H1 (cell line): ENCODE measurements at regions not wholly inside any gene's neighbourhood (a gene's known extent, or its start where the extent isn't known, plus 50 kb on each side); places are given as distances from the start of the nearest gene placed in this dataset.

ENCODE experiments used
- CTCF ChIA-PET: fragments of 300-600 bp; sonication (Branson Sonifier 250); formaldehyde crosslinking; loops from one replicate; lab custom pipeline; 2021; ENCODE audit not compliant: partially characterized antibody; lab: Charles Lee
- POLR2A ChIA-PET: fragments of 300-600 bp; sonication (Branson Sonifier 250); formaldehyde crosslinking; loops from one replicate; lab custom pipeline; 2021; ENCODE audit warnings: inconsistent platforms; ENCODE audit not compliant: partially characterized antibody; lab: Charles Lee
- DNase-seq, 2 experiments: peaks; one replicate each; pipeline versions ENCODE4 v3.0.0 to v3.0.0-alpha.2; 2010 to 2022; ENCODE audit warnings: low spot score in 2 of 2, low read depth in 1 of 2, mixed read lengths in 1 of 2
- FAIRE-seq: peaks from 2 replicates; lab custom pipeline; 2011; peaks lifted over from hg19 to GRCh38; lab: Jason Lieb, UNC
- H2AFZ ChIP-seq: 2 replicates; pipeline ENCODE4 v1.8.1; 2012; ENCODE audit warnings: low read length, inconsistent platforms
- H2AK5ac ChIP-seq: 2 replicates; pipeline ENCODE4 v1.6.1; 2013; ENCODE audit warnings: low read depth, low read length
- H2BK120ac ChIP-seq: replicated peaks from 2 replicates; pipeline ENCODE3; 2013; ENCODE audit warnings: low read depth, low read length, inconsistent platforms
- H2BK12ac ChIP-seq: 2 replicates; pipeline ENCODE4 v1.6.1; 2013; ENCODE audit warnings: low read depth, low read length
- H2BK15ac ChIP-seq: 2 replicates; pipeline ENCODE4 v1.6.1; 2013; ENCODE audit warnings: low read length
- H2BK20ac ChIP-seq: 2 replicates; pipeline ENCODE4 v1.6.1; 2013; ENCODE audit warnings: low read length
- H2BK5ac ChIP-seq: 2 replicates; pipeline ENCODE4 v1.6.1; 2013; ENCODE audit warnings: low read depth, low read length
- H3K14ac ChIP-seq: 2 replicates; pipeline ENCODE4 v1.6.1; 2013; ENCODE audit warnings: inconsistent platforms; ENCODE audit not compliant: insufficient read length
- H3K18ac ChIP-seq: 2 replicates; pipeline ENCODE4 v1.6.1; 2013; ENCODE audit warnings: low read length; ENCODE audit errors: extremely low read depth
- H3K23ac ChIP-seq: 2 replicates; pipeline ENCODE4 v1.6.1; 2013; ENCODE audit warnings: inconsistent platforms; ENCODE audit not compliant: insufficient read length
- H3K23me2 ChIP-seq: 2 replicates; pipeline ENCODE4 v1.6.1; 2013; ENCODE audit warnings: low read depth, low read length
- H3K27ac ChIP-seq: 2 replicates; pipeline ENCODE4 v1.6.1; 2011; ENCODE audit warnings: low read depth, low read length, inconsistent platforms
- H3K27me3 ChIP-seq, 4 experiments: replicated peaks in 1 of 4; 1 replicate in 1 of 4; 2 replicates in 3 of 4; pipeline versions ENCODE4 v1.6.1 to v1.8.1; 2011 to 2013; ENCODE audit warnings: low read length in 3 of 4, mild to moderate bottlenecking in 3 of 4, inconsistent platforms in 2 of 4, mixed read lengths in 2 of 4, moderate library complexity in 1 of 4; ENCODE audit not compliant: control insufficient read depth in 3 of 4, insufficient read depth in 3 of 4; ENCODE audit errors: extremely low read depth in 1 of 4
- H3K36me3 ChIP-seq, 4 experiments: 2 replicates each; pipeline versions ENCODE4 v1.6.1 to v1.8.1; 2011 to 2013; ENCODE audit warnings: mild to moderate bottlenecking in 4 of 4, low read length in 3 of 4, moderate library complexity in 2 of 4, control low read depth in 1 of 4, inconsistent platforms in 1 of 4; ENCODE audit not compliant: insufficient read depth in 4 of 4, control insufficient read depth in 2 of 4
- H3K4ac ChIP-seq: replicated peaks from 2 replicates; pipeline ENCODE3; 2013; ENCODE audit warnings: low read length, low read depth, mixed read lengths, inconsistent platforms; ENCODE audit not compliant: insufficient read length
- H3K4me1 ChIP-seq, 4 experiments: replicated peaks in 1 of 4; 1 replicate in 1 of 4; 2 replicates in 3 of 4; pipeline versions ENCODE4 v1.6.1 to v1.8.1; 2011 to 2013; ENCODE audit warnings: low read length in 3 of 4, inconsistent platforms in 2 of 4, mixed read lengths in 1 of 4; ENCODE audit not compliant: insufficient read depth in 4 of 4, control insufficient read depth in 3 of 4
- H3K4me2 ChIP-seq, 2 experiments: 2 replicates each; pipeline versions ENCODE4 v1.6.1 to v1.8.1; 2011 to 2013; ENCODE audit warnings: low read depth in 2 of 2, low read length in 2 of 2, control low read depth in 1 of 2, inconsistent platforms in 1 of 2, mild to moderate bottlenecking in 1 of 2; ENCODE audit not compliant: insufficient read depth in 1 of 2
- H3K4me3 ChIP-seq, 4 experiments: fragments of 200-600, 300-600 bp in 1 of 4; sonication (generic), shearing (Covaris generic), sonication (Bioruptor Twin) in 1 of 4; 2 replicates each; pipeline versions ENCODE4 v1.5.1 to v1.8.1; 2011 to 2016; ENCODE audit warnings: low read length in 4 of 4, low read depth in 3 of 4, control low read depth in 2 of 4, inconsistent platforms in 2 of 4, mild to moderate bottlenecking in 2 of 4, mixed read lengths in 1 of 4, moderate library complexity in 1 of 4; ENCODE audit not compliant: insufficient read depth in 2 of 4; ENCODE audit errors: extremely low read depth in 1 of 4
- H3K56ac ChIP-seq: replicated peaks from 2 replicates; pipeline ENCODE3; 2013; ENCODE audit warnings: low read depth, mild to moderate bottlenecking, mixed read lengths, low read length, inconsistent platforms; ENCODE audit not compliant: insufficient read length
- H3K79me1 ChIP-seq: 2 replicates; pipeline ENCODE4 v1.6.1; 2013; ENCODE audit warnings: low read depth, low read length, control low read depth
- H3K79me2 ChIP-seq, 2 experiments: 2 replicates each; pipeline versions ENCODE4 v1.6.1 to v1.8.1; 2012 to 2013; ENCODE audit warnings: low read length in 2 of 2, mild to moderate bottlenecking in 2 of 2, inconsistent platforms in 1 of 2; ENCODE audit not compliant: insufficient read depth in 2 of 2, control insufficient read depth in 1 of 2
- H3K9ac ChIP-seq, 4 experiments: replicated peaks in 1 of 4; 1 replicate in 1 of 4; 2 replicates in 3 of 4; pipeline versions ENCODE4 v1.6.1 to v1.8.1; 2011 to 2013; ENCODE audit warnings: low read depth in 3 of 4, low read length in 3 of 4, control low read depth in 2 of 4, mild to moderate bottlenecking in 2 of 4, moderate library complexity in 2 of 4, inconsistent platforms in 1 of 4; ENCODE audit errors: extremely low read depth in 1 of 4
- H3K9me3 ChIP-seq, 2 experiments: 2 replicates each; pipeline versions ENCODE4 v1.6.1 to v1.8.1; 2012 to 2013; ENCODE audit warnings: mild to moderate bottlenecking in 2 of 2, moderate library complexity in 2 of 2, control low read depth in 1 of 2, inconsistent platforms in 1 of 2, low read depth in 1 of 2, low read length in 1 of 2, mixed read lengths in 1 of 2; ENCODE audit not compliant: insufficient read depth in 2 of 2
- H4K20me1 ChIP-seq, 2 experiments: replicated peaks in 1 of 2; 2 replicates each; pipeline versions ENCODE3 to v1.8.1; 2011 to 2013; ENCODE audit warnings: inconsistent platforms in 2 of 2, low read length in 2 of 2, mild to moderate bottlenecking in 1 of 2; ENCODE audit not compliant: insufficient read depth in 2 of 2, control insufficient read depth in 1 of 2
- H4K5ac ChIP-seq: 2 replicates; pipeline ENCODE4 v1.6.1; 2013; ENCODE audit warnings: low read length, low read depth, mixed read lengths, inconsistent platforms; ENCODE audit not compliant: insufficient read length
- H4K8ac ChIP-seq: 2 replicates; pipeline ENCODE4 v1.8.0; 2013; ENCODE audit warnings: mild to moderate bottlenecking, moderate library complexity, low read length, inconsistent platforms; ENCODE audit not compliant: insufficient read depth; ENCODE audit errors: extremely low read depth
- H4K91ac ChIP-seq: replicated peaks from 2 replicates; pipeline ENCODE3; 2013; ENCODE audit warnings: low read length, mixed read lengths, inconsistent platforms; ENCODE audit not compliant: insufficient read length
- CTCF ChIP-seq, 3 experiments: IDR thresholded peaks; 1 replicate in 2 of 3; 2 replicates in 1 of 3; pipeline versions ENCODE4 v1.5.1 to v1.6.1; 2011; ENCODE audit warnings: low read length in 3 of 3, mild to moderate bottlenecking in 3 of 3, inconsistent platforms in 2 of 3, low read depth in 1 of 3, moderate library complexity in 1 of 3; ENCODE audit not compliant: insufficient read depth in 1 of 3; ENCODE audit errors: control extremely low read depth in 1 of 3
- EGR1 ChIP-seq: IDR thresholded peaks from 2 replicates; pipeline ENCODE4 v1.6.1; 2011; ENCODE audit warnings: low read depth, low read length, borderline replicate concordance
- NANOG ChIP-seq: IDR thresholded peaks from 2 replicates; pipeline ENCODE4 v1.6.1; 2011; ENCODE audit warnings: low read length, low read depth, mild to moderate bottlenecking, inconsistent platforms; ENCODE audit not compliant: insufficient read depth, poor library complexity, severe bottlenecking
- POLR2A ChIP-seq, 2 experiments: IDR thresholded peaks; 1 replicate in 1 of 2; 2 replicates in 1 of 2; pipeline ENCODE4 v1.6.1; 2011; ENCODE audit warnings: low read depth in 2 of 2, low read length in 2 of 2, mild to moderate bottlenecking in 2 of 2; ENCODE audit errors: control extremely low read depth in 1 of 2
- RFX5 ChIP-seq: IDR thresholded peaks from 2 replicates; pipeline ENCODE4 v1.6.1; 2011; ENCODE audit warnings: low read depth, low read length, improper control_type of control experiment, borderline replicate concordance
- RNF2 ChIP-seq: fragments of 200-900, 300-1000 bp; sonication (generic); IDR thresholded peaks from 2 replicates; pipeline ENCODE4 v1.7.1; 2016; ENCODE audit warnings: borderline replicate concordance, low read depth, mild to moderate bottlenecking, antibody characterized with exemption, low read length; ENCODE audit not compliant: poor library complexity, severe bottlenecking; ENCODE audit errors: missing control alignments
- TAF1 ChIP-seq: IDR thresholded peaks from 2 replicates; pipeline ENCODE4 v1.6.1; 2011; ENCODE audit warnings: mild to moderate bottlenecking, low read depth, low read length
- YY1 ChIP-seq: IDR thresholded peaks from 2 replicates; pipeline ENCODE4 v1.6.1; 2011; ENCODE audit warnings: low read depth, mild to moderate bottlenecking, low read length
- ZNF274 ChIP-seq: IDR thresholded peaks from 2 replicates; pipeline ENCODE4 v1.7.0; 2012; ENCODE audit warnings: low read length, borderline replicate concordance; ENCODE audit errors: extremely low read depth

- DNase-seq (no peak), FAIRE-seq (no peak)
- no peaks in the 10 kb centered on the region for H3K4me1 ChIP-seq
- no peak overlapping the region for H3K4me3 ChIP-seq
- no peaks in the 10 kb centered on the region for H3K27me3 ChIP-seq
- ChIA-PET CTCF (no interaction called here), POLR2A (no interaction called here)
- H3K9ac ChIP-seq, result no peak overlapping the region
- no peaks in the 10 kb centered on the region for H3K23me2 ChIP-seq
- peaks cover under 1 to 2% of the 10 kb centered on the region in 2 experiments; a peak in 2 of 4 replicates for H3K9me3 ChIP-seq
- no peak overlapping the region for H3K23ac ChIP-seq
- H3K79me2 ChIP-seq, result no peaks in the 10 kb centered on the region
- no peak overlapping the region for H4K8ac ChIP-seq
- no peak overlapping the region for H2BK120ac ChIP-seq
- no peak overlapping the region for H4K5ac ChIP-seq
- H3K27ac ChIP-seq, result no peak overlapping the region
- H2BK15ac ChIP-seq, result no peak overlapping the region
- H3K4ac ChIP-seq, result no peak overlapping the region
- H2BK5ac ChIP-seq, result no peak overlapping the region
- no peak overlapping the region for H3K56ac ChIP-seq
- no peak overlapping the region for H3K18ac ChIP-seq
- no peaks in the 10 kb centered on the region for H3K79me1 ChIP-seq
- H4K20me1 ChIP-seq, result no peaks in the 10 kb centered on the region
- H2AK5ac ChIP-seq, result no peak overlapping the region
- H3K14ac ChIP-seq, result no peak overlapping the region
- H4K91ac ChIP-seq, result no peak overlapping the region
- H2AFZ ChIP-seq, result no peak overlapping the region
- no peak overlapping the region for H3K4me2 ChIP-seq
- H2BK20ac ChIP-seq, result no peak overlapping the region
- no peak overlapping the region for H2BK12ac ChIP-seq
- H3K36me3 ChIP-seq, result no peaks in the 10 kb centered on the region
- TF ChIP-seq ZNF274 (no peak), EGR1 (no peak), POLR2A (IDR thresholded peaks at IDR 0.05; ENCODE audit: control extremely low read depth in 1 of 2, low read depth in 2 of 2, low read length in 2 of 2) (no peak), YY1 (no peak), RNF2 (no peak), NANOG (no peak), RFX5 (no peak), CTCF (IDR thresholded peaks at IDR 0.05; ENCODE audit: control extremely low read depth in 1 of 3, insufficient read depth in 1 of 3, low read depth in 1 of 3, low read length in 3 of 3) (no peak), TAF1 (no peak)
Measured at GRCh38 chr6:139954463-139955071, 580.1 kb upstream of the CITED2 start.
